ENCODE measurements at regions not wholly inside any gene's neighbourhood (a gene's known extent, or its start where the extent isn't known, plus 50 kb on each side); places are given as distances from the start of the nearest gene placed in this dataset.

DNA sequence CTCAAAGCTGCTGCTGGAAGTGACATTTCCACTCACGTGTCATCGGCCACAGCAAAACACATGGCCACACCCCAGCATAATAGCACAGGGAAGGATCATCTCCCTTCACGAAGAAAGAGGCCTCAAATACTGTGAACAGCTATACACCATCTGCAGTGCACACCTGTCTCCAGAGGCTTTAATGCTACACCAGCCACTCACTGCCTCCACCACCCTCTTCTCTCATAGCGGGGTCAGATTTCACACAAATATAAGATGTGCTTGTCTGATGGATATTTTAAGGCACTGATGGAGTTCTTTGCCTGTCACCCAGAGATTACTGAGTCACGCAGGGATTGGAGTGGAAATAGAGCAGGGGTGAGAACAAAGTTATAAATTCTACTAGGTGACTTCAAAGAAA, 374.0 kb downstream of the ZNF516 start:
- no peak for DNase-seq (ENCODE audit: low read depth)

GRCh38 chr18:76115580-76115979, 379.5 kb downstream of the ZNF516 start:
- no peak for DNase-seq (ENCODE audit: low read depth)

- DNase-seq (ENCODE audit: low read depth) = no peak
Measured at GRCh38 chr18:76113101-76113500, 381.9 kb downstream of the ZNF516 start.

- DNase-seq (ENCODE audit: low read depth) = no peak
Measured at GRCh38 chr18:76102626-76103025, 392.4 kb downstream of the ZNF516 start.

- no peak for DNase-seq (ENCODE audit: low read depth)
Measured at GRCh38 chr18:76102156-76102555, 392.9 kb downstream of the ZNF516 start.

GRCh38 chr18:76099931-76100457, 395.0 kb downstream of the ZNF516 start:
- no peak for DNase-seq (ENCODE audit: low read depth)

DNA sequence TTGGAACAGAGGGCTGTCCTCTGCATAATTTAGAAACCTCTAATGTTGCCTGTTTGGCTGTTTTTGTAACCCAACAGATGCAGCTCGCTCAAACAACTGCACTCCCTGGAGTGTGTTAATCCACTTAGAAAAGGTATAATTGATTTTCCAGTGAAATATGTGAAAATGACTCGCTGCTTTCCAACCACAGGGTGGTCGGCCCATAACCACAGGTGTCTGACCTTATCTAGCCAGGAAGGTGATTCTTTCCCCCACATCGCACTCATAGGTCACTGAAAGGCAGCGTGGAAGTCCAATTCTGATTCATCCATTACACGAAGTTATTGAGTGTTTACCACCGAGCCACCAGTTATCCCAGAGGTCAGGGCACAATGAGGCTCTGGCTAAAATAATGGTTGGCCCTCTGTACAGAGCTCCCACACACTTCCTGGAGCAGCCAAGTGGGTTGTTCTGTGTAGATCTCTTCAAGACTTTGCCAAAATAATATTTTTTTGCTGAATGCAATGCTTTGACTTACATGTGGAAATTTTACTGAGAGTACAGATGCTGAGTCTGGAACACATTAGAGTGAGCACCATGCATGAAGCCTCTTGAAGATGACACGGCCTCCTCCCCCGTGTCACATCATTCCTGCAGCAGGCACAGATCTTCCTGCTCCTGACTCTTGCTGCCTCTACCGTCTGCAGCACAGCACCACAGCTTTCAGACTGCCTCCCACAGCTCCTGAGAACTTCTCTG, 396.2 kb downstream of the ZNF516 start:
- DNase-seq (ENCODE audit: low read depth) = no peak

GRCh38 chr18:76081536-76081935, 413.5 kb downstream of the ZNF516 start:
- DNase-seq (ENCODE audit: low read depth) = no peak

- no peak for DNase-seq (ENCODE audit: low read depth)
Measured at GRCh38 chr18:76080430-76080829, 414.6 kb downstream of the ZNF516 start.

DNA sequence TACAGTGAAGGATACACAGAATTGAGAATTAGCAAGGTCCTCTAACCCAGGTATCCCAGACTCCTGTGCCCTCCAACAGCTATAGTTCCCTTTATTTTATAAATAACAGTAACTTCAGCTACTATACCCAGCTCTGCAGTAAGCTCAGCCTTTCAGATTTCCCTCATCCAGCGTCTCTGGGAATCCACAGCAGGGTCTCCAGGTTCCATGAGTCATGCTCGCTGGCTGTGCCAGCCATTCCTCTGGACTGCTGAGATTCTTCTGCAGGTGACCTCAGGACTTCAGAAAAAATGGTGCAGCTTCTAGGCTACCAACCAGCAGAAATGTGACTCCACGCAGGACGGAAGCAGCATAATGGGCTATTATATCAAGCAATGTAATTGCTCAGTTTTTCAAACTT, 419.3 kb downstream of the ZNF516 start:
- no peak for DNase-seq (ENCODE audit: low read depth)

DNA sequence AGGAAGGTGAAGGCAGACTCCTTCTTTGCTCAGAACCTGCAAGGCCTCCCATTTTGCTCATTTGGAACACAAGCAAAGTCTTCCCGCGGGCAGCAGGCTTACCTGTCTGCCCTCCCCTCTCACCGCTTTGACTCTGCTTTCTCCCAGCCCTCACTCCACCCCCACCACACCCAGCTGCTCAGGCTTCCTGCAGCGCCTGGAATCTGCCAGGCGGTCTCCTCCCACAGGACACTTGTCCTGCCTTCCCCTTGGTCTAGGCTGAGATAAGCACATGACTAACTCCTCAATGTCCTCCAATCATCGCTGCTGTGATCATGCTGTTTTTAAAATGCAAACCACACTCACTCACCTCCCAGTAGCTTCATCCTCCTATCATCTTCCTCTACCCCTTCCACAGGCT, 430.0 kb downstream of the ZNF516 start:
- no peak for DNase-seq (ENCODE audit: low read depth)

DNA sequence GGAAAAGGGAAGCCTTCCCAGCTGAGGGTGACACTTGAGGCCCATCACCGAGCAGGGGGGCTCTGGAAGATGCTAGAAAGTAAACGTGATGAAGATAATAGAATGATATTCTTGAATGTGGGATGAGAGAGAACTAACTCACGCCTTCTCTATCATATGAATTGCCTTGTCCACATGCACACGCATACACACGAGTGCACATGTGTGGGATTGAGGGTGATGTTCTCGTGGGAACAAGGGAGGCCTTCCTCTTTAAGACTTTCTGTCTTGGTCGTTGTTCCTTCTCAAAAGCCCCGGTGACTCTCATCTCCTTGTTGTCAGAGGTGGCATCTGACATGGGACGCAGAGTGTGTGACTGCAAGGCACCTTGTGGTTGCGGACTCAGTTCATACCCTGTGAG, 436.9 kb downstream of the ZNF516 start:
- no peak for DNase-seq (ENCODE audit: low read depth)

GRCh38 chr18:76057386-76057785, 437.7 kb downstream of the ZNF516 start:
- no peak for DNase-seq (ENCODE audit: low read depth)

- no peak for DNase-seq (ENCODE audit: low read depth)
Measured at GRCh38 chr18:76056471-76057110, 438.5 kb downstream of the ZNF516 start.

DNA sequence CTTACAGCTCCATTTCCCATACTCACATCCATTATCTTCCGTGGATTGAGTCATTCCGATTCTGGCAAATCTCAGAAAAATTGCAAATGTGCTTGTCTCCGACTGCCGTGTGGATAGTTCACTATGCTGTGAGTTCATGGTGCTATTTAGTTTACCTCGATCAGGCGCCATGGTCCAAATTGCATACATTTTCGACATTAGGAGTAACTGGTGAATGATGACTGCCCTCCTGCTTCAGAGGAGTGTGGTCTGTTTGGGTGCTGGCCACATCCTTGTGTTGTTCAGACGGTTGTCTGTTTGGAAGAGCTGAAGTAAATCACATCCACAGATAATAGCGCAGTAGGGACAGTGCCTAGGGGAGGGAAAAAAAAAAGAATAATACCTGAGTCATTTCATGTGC, 439.5 kb downstream of the ZNF516 start:
- no peak for DNase-seq (ENCODE audit: low read depth)

GRCh38 chr18:76055025-76055424, 440.0 kb downstream of the ZNF516 start:
- DNase-seq (ENCODE audit: low read depth) = no peak

GRCh38 chr18:76054156-76054555, 440.9 kb downstream of the ZNF516 start:
- DNase-seq (ENCODE audit: low read depth) = no peak

- no peak for DNase-seq (ENCODE audit: low read depth)
Measured at GRCh38 chr18:76053551-76053950, 441.5 kb downstream of the ZNF516 start.

DNA sequence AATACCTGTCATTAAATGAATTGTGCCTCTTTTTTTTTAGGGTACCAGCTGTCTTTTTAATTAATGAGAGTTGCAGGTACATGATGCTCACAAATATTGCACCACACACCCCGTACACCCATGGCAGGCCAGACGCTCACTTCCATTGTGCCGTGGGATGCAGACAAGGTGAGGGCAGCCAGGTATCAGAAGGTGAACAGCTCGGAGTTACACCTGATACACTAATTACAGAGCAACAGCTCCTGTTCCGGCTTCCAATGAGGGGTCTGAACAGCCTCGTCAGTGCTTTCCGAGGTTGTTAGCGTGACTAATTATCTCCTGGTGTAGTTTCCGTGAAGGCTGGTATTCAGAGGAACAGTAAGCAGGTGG, 442.8 kb downstream of the ZNF516 start:
- no peak for DNase-seq (ENCODE audit: low read depth)

GRCh38 chr18:76051396-76052226, 443.4 kb downstream of the ZNF516 start:
- DNase-seq (ENCODE audit: low read depth) = no peak

GRCh38 chr18:76046221-76046620, 448.8 kb downstream of the ZNF516 start:
- no peak for DNase-seq (ENCODE audit: low read depth)

- DNase-seq (ENCODE audit: low read depth) = no peak
Measured at GRCh38 chr18:76042511-76042910, 452.5 kb downstream of the ZNF516 start.

GRCh38 chr18:76018210-76018609, 476.8 kb downstream of the ZNF516 start:
- DNase-seq (ENCODE audit: low read depth) = no peak

Data from fibroblast of gingiva (primary cell).